A673 (cell line): ENCODE measurements at regions not wholly inside any gene's neighbourhood (a gene's known extent, or its start where the extent isn't known, plus 50 kb on each side); places are given as distances from the start of the nearest gene placed in this dataset.
"Not testable (repeated sequence)": the region's sequence is repeated elsewhere in the genome, so short reads cannot be mapped to it uniquely, and the experiment has no call there.

Experiments used
- BruUV-seq: library from RNA; stranded (reverse); fragments of 400-500 nt; replicated peaks from 2 replicates; lab custom pipeline; 2021; lab: Mats Ljungman, UMichigan
- CTCF ChIA-PET: fragments of 300-600 bp; sonication (Branson Sonifier 250); formaldehyde crosslinking; loops from one replicate; lab custom pipeline; 2022; ENCODE audit warnings: antibody characterized with exemption; lab: Charles Lee
- POLR2A ChIA-PET: fragments of 300-600 bp; sonication (Branson Sonifier 250); formaldehyde crosslinking; loops from one replicate; lab custom pipeline; 2022; ENCODE audit warnings: antibody characterized with exemption; ENCODE audit not compliant: low non-redundant PET; lab: Charles Lee
- DNase-seq: peaks from one replicate; pipeline ENCODE4 v3.0.0-alpha.2; 2015; ENCODE audit warnings: low spot score
- H3K27ac ChIP-seq: fragments of 200-600 bp; sonication (generic); 2 replicates; pipeline ENCODE4 v1.5.1; 2016; ENCODE audit warnings: mixed run types, low read depth, mild to moderate bottlenecking, mixed read lengths, antibody characterized with exemption, low read length; ENCODE audit not compliant: poor library complexity, severe bottlenecking
- H3K27me3 ChIP-seq: fragments of 200-600 bp; sonication (generic); replicated peaks from 2 replicates; pipeline ENCODE4 v1.6.1; 2017; ENCODE audit warnings: mixed run types, low read depth, mild to moderate bottlenecking, mixed read lengths, antibody characterized with exemption, low read length; ENCODE audit not compliant: insufficient read depth, poor library complexity
- H3K36me3 ChIP-seq: fragments of 200-600 bp; sonication (generic); 2 replicates; pipeline ENCODE4 v1.6.1; 2016; ENCODE audit warnings: mixed run types, mild to moderate bottlenecking, mixed read lengths, antibody characterized with exemption, low read length; ENCODE audit not compliant: insufficient read depth, poor library complexity, severe bottlenecking
- H3K4me1 ChIP-seq: fragments of 200-600 bp; sonication (generic); 2 replicates; pipeline ENCODE4 v1.6.1; 2017; ENCODE audit warnings: mixed run types, mild to moderate bottlenecking, mixed read lengths, antibody characterized with exemption, low read length; ENCODE audit not compliant: insufficient read depth, poor library complexity, severe bottlenecking
- H3K4me3 ChIP-seq: fragments of 200-600 bp; sonication (generic); 2 replicates; pipeline ENCODE4 v1.5.1; 2016; ENCODE audit warnings: low read depth, mixed run types, mild to moderate bottlenecking, mixed read lengths, low read length; ENCODE audit not compliant: poor library complexity, severe bottlenecking
- H3K9me3 ChIP-seq: fragments of 200-600 bp; sonication (generic); 2 replicates; pipeline ENCODE4 v1.6.1; 2016; ENCODE audit warnings: mixed run types, low read depth, mild to moderate bottlenecking, mixed read lengths, antibody characterized with exemption, low read length; ENCODE audit not compliant: poor library complexity, severe bottlenecking
- EZH2 ChIP-seq: fragments of 200-600 bp; sonication (generic); IDR thresholded peaks from 2 replicates; pipeline ENCODE4 v1.6.1; 2017; ENCODE audit warnings: borderline replicate concordance, low read depth, mild to moderate bottlenecking, mixed read lengths, antibody characterized with exemption, low read length; ENCODE audit not compliant: poor library complexity, severe bottlenecking
- intact Hi-C: fragments of 100-400 bp; cut with micrococcal nuclease; formaldehyde crosslinking; loops from one replicate; pipeline ENCODE4 v1.10.0; 2022; ENCODE audit not compliant: unreplicated experiment
- TF ChIP-seq, protein P1 (sequence below): fragments of 300-800, 200-600 bp; sonication (generic); conservative IDR thresholded peaks from 2 replicates; pipeline ENCODE4 v1.5.1; 2017; ENCODE audit warnings: low read depth, mild to moderate bottlenecking, antibody characterized with exemption, low read length, moderate library complexity, mixed read lengths

DNA sequence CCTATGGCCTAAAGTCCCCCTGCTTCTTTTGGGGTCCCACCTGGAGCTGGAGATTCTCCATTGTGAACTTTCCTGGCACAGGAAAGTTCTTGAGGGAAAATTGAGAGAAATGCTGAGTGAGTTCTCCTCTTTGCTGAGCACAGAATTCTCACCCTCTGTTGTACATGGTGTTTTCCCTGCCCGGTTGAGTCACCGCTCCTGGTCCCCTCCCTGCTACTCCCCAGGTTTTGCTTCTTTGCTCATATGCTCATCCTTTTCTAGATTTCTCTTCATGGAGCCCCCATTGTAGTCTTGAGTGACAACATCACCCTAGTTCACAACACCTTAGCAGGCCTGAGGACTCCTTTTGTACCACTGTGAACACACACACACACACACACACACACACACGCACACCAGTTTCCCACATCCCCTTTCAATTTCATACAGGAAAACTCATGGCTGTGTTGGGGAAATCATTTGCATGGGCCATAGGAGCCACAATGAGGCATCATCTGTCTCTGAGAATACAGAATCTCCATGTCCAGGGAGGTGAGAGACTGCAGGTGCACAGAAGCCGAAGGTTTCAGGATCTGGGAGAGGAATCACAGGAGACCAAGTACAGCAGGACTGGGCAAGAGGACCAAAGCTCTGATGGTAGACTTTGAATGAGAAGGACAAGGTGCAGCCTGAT is 585.3 kb downstream of the GOLGA6L6 start:
- H3K36me3 ChIP-seq, result no peaks in the 10 kb centered on the region
- no peak overlapping the region for H3K4me3 ChIP-seq
- no peak overlapping the region for H3K27ac ChIP-seq
- no peak for DNase-seq
- TF ChIP-seq EZH2, result no peak
- TF ChIP-seq, protein P1, sequence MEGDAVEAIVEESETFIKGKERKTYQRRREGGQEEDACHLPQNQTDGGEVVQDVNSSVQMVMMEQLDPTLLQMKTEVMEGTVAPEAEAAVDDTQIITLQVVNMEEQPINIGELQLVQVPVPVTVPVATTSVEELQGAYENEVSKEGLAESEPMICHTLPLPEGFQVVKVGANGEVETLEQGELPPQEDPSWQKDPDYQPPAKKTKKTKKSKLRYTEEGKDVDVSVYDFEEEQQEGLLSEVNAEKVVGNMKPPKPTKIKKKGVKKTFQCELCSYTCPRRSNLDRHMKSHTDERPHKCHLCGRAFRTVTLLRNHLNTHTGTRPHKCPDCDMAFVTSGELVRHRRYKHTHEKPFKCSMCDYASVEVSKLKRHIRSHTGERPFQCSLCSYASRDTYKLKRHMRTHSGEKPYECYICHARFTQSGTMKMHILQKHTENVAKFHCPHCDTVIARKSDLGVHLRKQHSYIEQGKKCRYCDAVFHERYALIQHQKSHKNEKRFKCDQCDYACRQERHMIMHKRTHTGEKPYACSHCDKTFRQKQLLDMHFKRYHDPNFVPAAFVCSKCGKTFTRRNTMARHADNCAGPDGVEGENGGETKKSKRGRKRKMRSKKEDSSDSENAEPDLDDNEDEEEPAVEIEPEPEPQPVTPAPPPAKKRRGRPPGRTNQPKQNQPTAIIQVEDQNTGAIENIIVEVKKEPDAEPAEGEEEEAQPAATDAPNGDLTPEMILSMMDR, result no peak
- peaks cover 13% of the 10 kb centered on the region for H3K9me3 ChIP-seq
- ChIA-PET CTCF (no interaction called here), POLR2A (no interaction called here)
- no peaks in the 10 kb centered on the region for H3K4me1 ChIP-seq
- intact Hi-C loops, result no loop called here
- no peaks in the 10 kb centered on the region for H3K27me3 ChIP-seq
- no TSS peak for BruUV-seq

DNA sequence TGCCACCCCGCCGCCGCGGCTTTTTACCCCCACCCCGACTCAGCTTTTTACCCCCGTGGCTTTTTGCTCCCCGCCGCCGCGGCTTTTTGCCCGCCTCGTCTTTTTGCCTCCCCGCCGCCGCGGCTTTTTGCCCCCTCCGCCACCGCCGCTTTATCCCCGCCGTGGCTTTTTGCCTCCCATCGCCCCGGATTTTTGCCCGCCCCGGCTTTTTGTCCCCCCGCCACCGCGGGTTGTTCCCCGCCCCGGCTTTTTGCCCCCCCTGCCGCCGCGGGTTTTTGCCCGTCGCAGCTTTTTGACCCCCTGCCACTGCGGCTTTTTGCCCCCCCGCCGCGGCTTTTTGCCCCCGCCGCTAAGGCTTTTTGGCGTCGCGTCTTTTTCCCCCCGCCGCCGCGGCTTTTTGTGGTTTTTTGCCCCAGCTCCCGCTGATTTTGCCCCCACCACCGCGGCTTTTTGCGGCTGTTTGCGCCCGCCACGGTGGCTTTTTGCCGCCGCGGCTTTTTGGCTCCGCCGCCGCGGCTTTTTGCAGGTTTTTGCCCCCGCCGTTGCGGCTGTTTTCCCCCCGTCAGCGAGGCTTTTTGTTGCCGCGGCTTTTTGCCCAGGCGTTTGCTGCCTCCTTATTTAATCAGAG is 597.2 kb downstream of the GOLGA6L6 start:
- Histone ChIP-seq H3K9me3 (peaks cover 7% of the 10 kb centered on the region), H3K36me3 (no peaks in the 10 kb centered on the region), H3K27me3 (no peaks in the 10 kb centered on the region), H3K27ac (no peak overlapping the region), H3K4me1 (no peaks in the 10 kb centered on the region), H3K4me3 (no peak overlapping the region)
- intact Hi-C loops, result no loop called here
- ChIA-PET CTCF (no interaction called here), POLR2A (no interaction called here)
- TF ChIP-seq, protein P1, result no peak
- no peak for TF ChIP-seq EZH2
- DNase-seq, result no peak
- no TSS peak for BruUV-seq

DNA sequence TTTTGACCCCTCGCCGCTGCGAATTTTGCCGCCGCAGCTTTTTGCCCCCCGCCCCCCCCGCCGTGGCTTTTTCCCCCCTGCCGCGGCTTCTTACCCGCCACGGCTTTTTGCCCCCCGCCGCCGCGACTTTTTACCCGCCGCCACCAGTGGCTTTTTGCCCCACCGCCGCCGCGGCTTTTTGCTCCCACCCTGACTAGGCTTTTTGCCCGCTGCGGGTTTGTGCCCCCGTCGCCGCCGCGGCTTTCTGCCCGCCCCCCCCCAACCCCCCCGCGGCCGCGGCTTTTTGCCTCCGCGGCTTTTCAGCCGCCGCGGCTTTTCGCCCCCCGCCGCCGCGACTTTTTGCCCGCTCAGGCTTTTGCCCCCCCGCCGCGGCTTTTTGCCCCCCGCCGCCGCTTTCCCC is 598.1 kb downstream of the GOLGA6L6 start:
- DNase-seq, result no peak
- BruUV-seq, result no TSS peak
- no peak for TF ChIP-seq EZH2
- TF ChIP-seq, protein P1, result no peak
- Histone ChIP-seq H3K4me1 (no peaks in the 10 kb centered on the region), H3K4me3 (no peak overlapping the region), H3K27ac (no peak overlapping the region), H3K9me3 (peaks cover 7% of the 10 kb centered on the region), H3K27me3 (no peaks in the 10 kb centered on the region), H3K36me3 (no peaks in the 10 kb centered on the region)
- intact Hi-C loops, result no loop called here
- CTCF ChIA-PET, result no interaction called here
- POLR2A ChIA-PET, result no interaction called here

DNA sequence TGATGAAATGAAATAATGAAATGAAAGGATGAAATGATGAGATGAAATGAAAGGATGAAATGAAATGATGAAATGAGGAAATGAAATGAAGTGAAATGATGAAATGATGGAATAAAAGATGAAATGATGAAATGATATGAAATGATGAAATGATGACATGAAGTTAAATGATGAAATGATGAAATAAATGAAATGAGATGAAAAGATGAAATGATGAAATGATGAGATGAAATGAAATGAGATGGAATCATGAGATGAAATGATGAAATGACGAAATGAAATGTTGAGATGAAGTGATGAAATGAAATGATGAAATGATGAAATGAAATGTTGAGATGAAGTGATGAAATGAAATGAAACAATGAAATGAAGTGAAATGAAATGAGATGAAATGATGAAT is 638.3 kb downstream of the GOLGA6L6 start:
- H3K9me3 ChIP-seq, BruUV-seq, DNase-seq, POLR2A ChIA-PET, H3K27ac ChIP-seq, H3K36me3 ChIP-seq, H3K4me1 ChIP-seq, CTCF ChIA-PET, H3K4me3 ChIP-seq, H3K27me3 ChIP-seq, intact Hi-C loops: not testable (repeated sequence)

DNA sequence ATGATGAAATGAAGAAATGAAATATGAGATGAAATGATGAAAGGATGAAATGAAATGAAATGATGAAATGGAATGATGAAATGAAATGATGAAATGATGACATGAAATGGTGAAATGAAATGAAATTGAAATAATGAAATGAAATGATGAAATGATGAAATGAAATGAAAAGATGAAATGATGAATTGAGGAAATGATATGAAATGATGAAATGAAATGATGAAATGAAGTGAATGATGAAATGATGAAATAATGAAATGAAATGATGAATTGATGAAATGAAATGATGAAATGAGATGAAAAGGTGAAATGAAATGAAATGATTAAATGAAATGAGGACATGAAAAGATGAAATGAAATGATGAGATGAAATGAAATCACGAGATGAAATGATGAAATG is 639.2 kb downstream of the GOLGA6L6 start:
- DNase-seq, H3K4me1 ChIP-seq, H3K9me3 ChIP-seq, POLR2A ChIA-PET, H3K36me3 ChIP-seq, BruUV-seq, H3K4me3 ChIP-seq, intact Hi-C loops, H3K27me3 ChIP-seq, CTCF ChIA-PET, H3K27ac ChIP-seq: not testable (repeated sequence)
